ENCODE measurements at regions not wholly inside any gene's neighbourhood (a gene's known extent, or its start where the extent isn't known, plus 50 kb on each side); places are given as distances from the start of the nearest gene placed in this dataset.

GRCh38 chr17:71919896-71920295 is 200.9 kb upstream of the SOX9 start:
- TF ChIP-seq POLR2AphosphoS5 (IDR thresholded peaks at IDR 0.05; ENCODE audit: low read depth, low read length) (no peak), POLR2A (IDR thresholded peaks at IDR 0.05; ENCODE audit: low read depth, low read length) (no peak), TAF1 (IDR thresholded peaks at IDR 0.05; ENCODE audit: borderline replicate concordance, low read depth, low read length) (no peak)
